ENCODE measurements at regions not wholly inside any gene's neighbourhood (a gene's known extent, or its start where the extent isn't known, plus 50 kb on each side); places are given as distances from the start of the nearest gene placed in this dataset.

DNA sequence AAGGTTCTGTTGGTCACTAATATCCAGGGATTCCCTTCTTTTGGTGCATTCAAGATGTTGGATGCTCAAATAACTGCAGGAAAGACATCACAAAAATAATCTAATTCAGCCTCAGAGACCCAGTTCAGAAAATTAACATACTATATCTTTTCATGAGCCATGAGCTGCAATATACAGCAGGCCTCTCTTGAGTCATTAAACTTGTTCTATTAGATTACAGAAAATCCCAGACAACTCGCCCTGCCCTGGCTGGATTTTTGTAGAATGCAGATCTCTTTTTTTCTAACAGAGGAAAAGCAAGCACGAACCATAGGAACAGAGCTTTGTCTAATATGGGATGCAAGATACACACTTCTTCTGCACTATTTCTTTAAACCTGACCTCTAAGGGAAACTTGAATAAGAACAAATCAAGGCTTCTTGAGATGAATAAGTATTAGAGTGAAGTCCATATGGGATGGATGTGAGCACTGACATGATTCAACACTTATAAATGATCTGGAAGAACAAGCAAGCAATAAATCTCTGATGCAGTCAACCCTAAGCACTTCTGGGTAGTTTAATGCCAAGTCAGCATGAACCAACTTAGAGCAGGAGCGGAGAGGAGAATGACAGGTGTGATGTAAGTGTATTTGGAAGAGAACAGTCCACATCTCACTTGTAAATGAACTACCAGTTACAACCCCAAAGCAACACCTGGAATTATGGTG is 70.7 kb upstream of the GNAO1 start:
- TF ChIP-seq TARDBP (IDR thresholded peaks at IDR 0.05) (no peak), FOXM1 (IDR thresholded peaks at IDR 0.05; ENCODE audit: borderline replicate concordance) (no peak), ELF4 (IDR thresholded peaks at IDR 0.05) (no peak), SP1 (IDR thresholded peaks at IDR 0.05) (no peak), ARNT (IDR thresholded peaks at IDR 0.05) (no peak), NFRKB (IDR thresholded peaks at IDR 0.05) (no peak), BHLHE40 (IDR thresholded peaks at IDR 0.05; ENCODE audit: borderline replicate concordance) (no peak), FOXA1 (IDR thresholded peaks at IDR 0.05) (no peak), FOXK2 (IDR thresholded peaks at IDR 0.05) (no peak), LEF1 (IDR thresholded peaks at IDR 0.05; ENCODE audit: borderline replicate concordance) (no peak)
- TF ChIP-seq, protein P1, sequence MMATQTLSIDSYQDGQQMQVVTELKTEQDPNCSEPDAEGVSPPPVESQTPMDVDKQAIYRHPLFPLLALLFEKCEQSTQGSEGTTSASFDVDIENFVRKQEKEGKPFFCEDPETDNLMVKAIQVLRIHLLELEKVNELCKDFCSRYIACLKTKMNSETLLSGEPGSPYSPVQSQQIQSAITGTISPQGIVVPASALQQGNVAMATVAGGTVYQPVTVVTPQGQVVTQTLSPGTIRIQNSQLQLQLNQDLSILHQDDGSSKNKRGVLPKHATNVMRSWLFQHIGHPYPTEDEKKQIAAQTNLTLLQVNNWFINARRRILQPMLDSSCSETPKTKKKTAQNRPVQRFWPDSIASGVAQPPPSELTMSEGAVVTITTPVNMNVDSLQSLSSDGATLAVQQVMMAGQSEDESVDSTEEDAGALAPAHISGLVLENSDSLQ (IDR thresholded peaks at IDR 0.05) = no peak

Measured in HEK293T (cell line).